ENCODE measurements at regions not wholly inside any gene's neighbourhood (a gene's known extent, or its start where the extent isn't known, plus 50 kb on each side); places are given as distances from the start of the nearest gene placed in this dataset.

DNA sequence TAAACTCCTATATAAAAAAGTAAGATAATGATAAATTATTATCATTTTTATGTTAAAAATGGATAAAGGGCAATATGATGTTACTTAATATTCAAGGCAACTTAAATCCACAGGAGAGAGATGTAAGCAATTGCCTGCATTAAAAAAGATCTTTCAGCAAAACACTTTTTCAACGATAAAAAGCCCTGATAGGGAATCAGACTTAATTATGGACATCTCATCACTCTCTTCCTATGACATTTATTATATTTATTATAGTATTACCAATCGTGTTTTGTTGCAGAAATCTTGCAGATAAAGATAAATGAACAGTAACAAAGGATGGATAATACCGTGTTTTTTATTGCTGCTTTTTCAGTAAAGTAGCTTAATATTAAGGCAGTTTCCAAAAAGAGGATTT is 178.5 kb downstream of the SH2D1A start:
- DNase-seq (ENCODE audit: low read depth in 2 of 2) = no peak

DNA sequence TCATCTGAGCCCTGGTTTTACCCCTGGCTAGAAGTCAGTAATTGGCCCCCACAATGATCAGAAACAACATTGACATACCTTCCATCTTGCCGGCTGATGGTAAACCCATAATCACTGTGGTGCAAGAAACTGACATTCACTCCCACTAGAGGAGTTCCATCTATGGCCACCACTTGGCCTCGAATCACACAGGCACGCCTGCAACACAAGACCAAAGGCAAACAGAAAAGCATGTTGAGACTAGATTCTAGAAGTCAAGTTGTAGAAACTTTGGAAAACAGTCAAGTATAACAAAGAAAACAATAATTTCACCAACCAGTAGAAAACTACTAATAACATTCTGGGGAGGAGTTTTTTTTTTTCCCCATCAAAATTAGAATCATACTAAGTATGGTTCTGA is 183.4 kb downstream of the SH2D1A start:
- no peak for DNase-seq (ENCODE audit: low read depth in 2 of 2)

DNA sequence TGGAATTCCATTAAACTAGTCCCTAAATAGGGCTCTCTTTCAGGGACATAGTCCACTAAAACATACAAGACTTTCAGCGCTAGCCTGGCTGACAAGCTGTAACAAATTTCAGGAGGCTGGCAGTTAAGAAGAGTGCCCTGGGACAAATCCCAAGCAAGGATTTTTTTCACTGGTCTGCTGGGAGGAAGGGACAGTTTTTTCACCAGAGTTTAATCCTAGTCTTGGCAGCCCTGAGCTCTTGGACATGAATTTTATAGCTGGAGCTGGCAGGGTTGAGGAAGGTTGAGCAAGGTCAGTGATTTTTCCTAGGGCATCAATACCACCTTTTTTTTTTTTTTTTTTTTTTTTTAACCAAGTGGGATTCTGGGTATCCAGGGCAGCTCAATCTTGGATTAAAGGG is 184.4 kb downstream of the SH2D1A start:
- DNase-seq (ENCODE audit: low read depth in 2 of 2) = no peak

DNA sequence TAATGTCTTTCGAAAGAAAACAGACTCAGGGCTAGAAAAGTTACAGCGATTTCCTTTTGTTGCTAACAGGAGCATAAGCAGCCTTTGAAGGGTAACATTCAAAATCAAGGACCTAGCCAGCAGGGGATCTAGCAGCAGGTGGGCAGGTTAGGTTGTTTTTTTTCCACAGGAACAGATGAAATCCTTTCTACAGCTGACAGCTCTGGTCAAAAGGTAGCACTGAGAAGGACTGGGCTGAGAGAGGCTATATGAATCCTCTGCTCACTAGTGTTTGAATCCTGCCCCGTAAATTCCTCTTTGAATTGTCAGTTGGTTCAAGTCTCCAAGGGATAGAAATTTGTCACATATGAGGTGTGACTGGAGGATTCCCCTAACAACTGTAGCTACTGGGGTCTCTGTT is 188.2 kb downstream of the SH2D1A start:
- no peak for DNase-seq (ENCODE audit: low read depth in 2 of 2)

DNA sequence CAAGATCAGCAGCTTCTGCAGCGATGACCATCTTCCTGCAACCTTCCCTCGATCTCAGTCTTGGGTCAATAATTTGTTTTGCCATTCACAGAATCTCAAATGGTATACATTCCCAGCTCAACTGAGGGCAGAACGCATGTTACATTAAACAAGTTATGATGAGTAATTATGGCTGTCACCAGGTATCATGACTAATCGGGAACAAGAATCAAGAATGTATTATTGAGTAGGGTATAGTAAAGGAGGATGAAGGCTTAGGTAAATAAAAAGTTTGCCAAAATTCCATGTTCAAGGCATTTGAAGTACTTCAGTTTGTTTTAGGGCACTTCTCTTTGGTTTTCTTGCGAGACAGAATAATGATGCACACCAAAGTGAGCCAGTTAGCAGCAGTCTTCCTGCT is 194.1 kb downstream of the SH2D1A start:
- no peak for DNase-seq (ENCODE audit: low read depth in 2 of 2)

DNA sequence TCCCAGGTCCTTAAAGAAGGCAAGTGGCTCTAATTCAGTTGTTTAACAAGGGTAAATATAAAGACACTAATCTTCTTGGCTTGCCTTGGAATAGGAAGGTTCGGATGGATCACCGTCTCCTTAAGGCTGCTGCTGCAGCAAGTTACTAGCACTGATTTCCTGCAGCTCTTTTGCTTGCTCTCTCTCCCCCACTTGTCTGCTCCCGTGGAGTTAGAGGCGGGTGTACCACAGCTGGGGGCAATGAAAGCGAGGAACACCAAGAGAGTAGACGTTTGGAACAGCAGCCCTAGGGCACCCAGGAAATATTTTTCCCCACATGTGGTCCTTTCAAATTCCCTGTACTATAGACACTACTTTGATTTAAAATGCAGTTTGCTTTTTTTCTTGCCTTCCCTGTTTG is 202.2 kb downstream of the SH2D1A start:
- DNase-seq (ENCODE audit: low read depth in 2 of 2) = no peak

DNA sequence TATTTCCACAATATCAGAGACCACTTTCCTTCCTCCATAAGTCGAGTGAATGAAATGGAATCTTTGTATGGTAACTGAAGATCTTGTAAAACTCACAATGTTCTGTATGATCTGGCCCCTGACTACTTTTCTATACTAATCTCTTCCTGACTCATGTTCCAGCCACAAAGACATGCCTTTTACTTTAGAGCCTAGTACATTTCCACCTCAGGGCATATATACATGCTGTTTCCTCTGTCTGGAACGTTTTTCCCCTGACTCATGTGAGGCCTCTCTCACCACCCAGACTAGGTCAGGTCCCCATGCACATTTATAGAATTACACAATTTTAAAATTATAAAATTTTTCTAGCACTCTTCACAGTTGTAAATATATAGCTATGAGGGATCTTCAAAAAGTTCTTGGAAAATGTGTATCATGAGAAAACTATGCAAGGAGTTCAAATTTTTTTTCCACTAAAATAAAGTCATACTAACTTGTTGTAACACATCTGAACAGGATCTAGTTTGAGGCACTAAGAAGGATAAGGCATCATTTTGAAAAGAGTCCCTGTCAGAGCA is 208.8 kb downstream of the SH2D1A start:
- no peak for DNase-seq (ENCODE audit: low read depth in 2 of 2)

DNA sequence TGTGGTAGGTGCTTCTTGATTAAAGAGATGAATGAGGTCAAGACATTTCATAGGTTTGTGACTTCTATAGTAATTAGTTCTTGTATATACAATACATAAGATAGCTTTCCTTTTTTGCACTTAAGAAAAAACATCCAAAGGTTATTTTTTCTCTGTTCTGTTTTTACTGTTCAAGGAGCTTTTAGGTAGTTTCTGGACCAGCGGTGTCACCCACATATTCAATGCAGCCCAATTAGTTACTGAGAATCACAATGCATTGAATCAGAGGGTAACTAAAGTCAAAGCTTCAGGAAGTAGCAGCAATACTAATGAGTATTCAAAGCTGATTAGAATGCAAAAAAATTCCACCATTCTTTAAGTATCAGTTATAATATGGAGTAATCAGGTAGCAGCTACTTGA is 211.6 kb downstream of the SH2D1A start:
- no peak for DNase-seq (ENCODE audit: low read depth in 2 of 2)

DNA sequence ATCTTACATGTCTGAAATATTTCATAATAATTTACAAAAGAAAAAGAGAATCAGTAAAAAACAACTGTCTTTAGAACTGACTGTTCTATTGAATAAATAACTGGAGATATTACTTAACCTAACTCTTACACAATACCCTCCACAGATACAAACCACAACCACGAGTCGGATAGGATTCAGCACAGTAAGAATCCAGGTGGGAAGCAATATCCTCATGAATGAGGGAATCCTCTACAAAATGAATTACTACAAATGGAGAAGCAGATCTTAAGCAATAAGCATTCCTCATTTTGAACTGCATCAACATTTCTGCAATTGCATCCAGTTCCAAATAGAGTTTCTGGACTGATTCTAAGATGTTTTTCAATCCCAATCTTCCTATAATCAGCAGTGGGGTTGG is 227.1 kb downstream of the SH2D1A start:
- no peak for DNase-seq (ENCODE audit: low read depth in 2 of 2)

DNA sequence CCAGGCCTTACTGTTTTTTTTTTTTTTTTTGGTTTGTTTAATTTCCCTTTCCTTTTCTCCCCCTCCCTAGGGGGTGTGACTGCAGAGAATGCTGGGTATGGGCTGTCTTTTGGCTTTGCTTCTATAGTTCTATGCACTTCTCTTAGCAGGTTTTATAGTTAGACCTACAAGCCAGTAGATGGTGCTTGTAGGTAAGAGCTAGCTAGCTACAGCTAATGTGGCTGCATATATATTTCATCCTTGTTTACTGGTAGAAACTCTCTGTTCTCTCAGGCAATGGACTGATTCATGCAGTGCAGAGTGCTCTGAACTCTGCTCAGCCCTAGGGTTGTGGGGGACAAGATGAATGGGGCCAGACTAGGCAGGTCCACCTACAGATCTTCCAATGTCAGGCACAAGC is 246.4 kb downstream of the SH2D1A start:
- no peak for DNase-seq (ENCODE audit: low read depth in 2 of 2)

DNA sequence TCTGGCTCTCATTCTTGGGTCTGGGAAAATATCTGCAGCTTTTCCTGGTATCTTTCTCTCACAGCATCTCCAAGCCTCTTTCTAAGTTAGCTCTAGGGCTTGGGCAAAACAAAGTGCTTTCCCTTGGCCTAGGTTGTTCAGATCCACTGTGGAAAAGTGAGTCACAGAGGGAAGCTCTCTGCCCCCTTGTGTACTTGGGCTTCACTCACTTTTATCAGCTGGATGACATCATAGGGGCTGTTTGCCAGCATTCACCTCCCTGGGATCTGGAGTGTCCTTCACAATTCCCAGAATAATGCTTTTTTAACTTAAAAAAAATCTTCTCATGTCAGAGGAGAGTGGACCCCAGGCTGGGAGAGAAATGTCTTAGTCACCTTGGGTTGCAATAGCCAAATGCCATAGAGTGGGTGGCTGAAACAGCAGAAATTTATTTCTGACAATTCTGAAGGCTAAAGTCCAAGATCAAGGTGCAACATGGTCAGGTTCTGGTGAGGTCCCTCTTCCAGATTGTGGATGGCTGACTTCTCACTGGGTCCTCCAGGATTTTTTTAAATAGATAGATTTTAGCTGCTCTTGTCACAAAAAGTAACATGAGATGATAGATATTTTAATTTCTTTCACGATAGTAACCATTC is 247.8 kb downstream of the SH2D1A start:
- no peak for DNase-seq (ENCODE audit: low read depth in 2 of 2)

DNA sequence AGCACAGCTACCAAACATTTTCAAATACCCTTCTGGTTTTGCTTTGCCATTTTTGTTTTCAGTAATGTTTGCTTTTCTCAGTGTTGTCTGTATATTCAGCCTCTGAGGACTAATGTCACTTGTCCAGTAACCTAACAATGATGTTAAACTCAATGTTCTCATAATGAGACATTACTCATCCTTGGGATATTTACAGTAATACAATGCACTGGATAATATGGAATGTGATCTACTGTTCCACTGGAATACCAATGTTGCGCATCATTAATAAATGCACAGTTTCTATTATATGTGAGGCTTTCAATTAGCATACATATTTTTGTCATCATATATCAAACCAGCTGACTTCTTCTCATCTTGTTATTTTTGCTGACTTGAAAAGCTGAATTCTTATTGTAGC is 259.1 kb downstream of the SH2D1A start:
- DNase-seq (ENCODE audit: low read depth in 2 of 2) = no peak

DNA sequence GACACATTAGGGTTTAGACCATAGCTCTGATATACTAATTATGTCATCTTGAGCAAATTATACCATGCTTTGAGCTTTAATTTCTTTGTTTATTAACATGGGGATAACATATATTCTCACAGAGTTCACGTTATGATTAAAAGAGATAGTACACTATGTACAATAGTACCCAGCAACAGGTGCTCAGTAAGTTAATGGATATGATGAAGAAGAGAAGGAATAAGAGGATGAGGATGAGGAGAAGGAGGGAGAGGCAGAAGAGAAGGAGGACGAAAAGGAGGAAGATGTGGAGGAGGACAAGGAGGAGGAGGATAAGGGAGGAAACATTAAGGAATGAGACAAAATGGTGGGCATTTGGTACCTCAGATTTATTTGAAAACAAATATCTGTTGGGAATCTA is 260.4 kb downstream of the SH2D1A start:
- no peak for DNase-seq (ENCODE audit: low read depth in 2 of 2)

DNA sequence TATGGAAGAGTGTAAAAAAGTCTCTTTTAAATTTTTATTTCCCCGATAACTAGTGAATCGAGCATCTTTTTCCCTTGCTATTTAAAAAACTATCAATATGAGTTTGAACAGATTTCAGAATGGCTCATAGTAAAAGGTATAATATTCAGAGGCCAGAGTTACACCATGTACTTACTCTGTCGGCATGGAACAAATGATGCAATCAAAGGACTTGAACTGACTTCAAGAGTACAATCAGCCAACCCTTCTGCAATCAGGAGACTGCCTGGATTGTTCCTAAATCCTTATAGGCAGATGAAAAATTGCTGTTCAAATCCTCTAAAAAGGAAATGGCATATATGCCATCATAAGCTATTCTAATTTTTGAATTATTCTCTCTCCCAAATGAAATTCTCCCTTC is 273.3 kb downstream of the SH2D1A start:
- no peak for DNase-seq (ENCODE audit: low read depth in 2 of 2)

DNA sequence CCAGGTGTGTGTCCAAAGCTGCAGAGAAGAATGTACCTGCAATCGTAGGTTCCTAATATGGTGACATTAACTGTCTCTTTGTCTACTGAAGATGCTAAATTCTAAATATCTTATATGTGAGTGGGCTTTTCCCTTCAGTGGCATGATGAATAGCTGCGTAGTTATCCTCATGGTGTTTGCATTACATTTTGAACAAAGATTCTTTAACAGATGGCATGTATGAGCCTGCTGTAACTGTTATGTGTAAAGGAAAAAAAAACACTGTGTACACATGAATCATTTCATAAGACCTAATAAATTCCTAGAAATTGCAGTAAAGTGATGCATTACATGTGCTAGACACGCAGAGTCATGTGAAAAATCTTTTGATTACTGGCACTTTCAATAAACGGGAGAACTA is 288.0 kb downstream of the SH2D1A start:
- DNase-seq (ENCODE audit: low read depth in 2 of 2) = no peak

DNA sequence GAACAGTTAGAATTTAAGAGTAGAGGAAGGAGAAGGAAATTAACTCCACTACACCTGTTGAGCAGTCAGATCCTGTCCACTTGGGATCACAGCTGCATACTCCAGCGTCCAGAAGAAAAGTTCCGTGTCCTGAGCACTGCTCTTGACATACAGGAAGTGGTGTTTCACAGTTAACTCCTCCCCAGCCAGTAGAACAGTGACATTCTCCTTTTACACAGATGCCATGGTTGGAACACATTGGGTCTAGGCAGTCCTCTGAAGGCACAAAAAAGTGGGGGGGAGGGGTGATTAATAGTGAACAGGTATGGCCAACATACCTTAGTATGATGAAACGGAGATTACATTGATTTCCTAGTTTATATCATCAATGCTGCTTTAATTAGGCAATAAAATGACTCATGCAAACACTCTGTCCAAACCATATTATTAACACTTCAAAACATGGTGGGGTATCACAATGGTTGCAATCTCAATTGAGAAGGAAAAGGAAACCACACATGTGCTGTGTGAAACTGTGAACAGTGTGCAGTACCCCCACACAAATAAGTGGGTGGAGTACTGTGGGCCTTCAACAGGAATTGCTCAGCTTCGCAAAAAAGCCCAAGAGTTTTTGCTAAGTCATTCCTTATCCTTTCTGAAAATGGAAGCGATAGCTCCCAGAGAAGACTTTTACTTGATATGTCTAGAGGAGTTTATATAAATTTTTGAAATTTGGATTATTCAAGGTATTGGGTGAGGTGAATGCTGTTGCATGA is 295.6 kb downstream of the SH2D1A start:
- no peak for DNase-seq (ENCODE audit: low read depth in 2 of 2)

DNA sequence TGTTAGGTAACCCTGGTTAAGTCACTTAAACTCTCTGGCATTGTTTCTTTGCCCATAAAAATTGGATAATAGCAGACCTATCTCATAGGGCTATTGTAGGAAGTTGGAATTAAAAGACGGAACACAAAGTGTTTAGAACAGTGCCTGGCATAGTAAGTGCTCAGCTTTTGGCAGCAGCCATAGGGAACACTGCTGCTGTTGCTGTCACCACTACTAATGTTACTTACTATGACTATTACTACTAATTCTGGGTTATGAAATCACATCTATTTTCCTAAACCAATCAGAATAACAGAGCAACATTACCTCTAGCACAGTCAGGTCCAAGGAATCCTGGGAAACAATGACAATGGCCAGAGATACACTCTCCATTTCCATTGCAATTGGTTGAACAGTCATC is 300.0 kb downstream of the SH2D1A start:
- no peak for DNase-seq (ENCODE audit: low read depth in 2 of 2)

DNA sequence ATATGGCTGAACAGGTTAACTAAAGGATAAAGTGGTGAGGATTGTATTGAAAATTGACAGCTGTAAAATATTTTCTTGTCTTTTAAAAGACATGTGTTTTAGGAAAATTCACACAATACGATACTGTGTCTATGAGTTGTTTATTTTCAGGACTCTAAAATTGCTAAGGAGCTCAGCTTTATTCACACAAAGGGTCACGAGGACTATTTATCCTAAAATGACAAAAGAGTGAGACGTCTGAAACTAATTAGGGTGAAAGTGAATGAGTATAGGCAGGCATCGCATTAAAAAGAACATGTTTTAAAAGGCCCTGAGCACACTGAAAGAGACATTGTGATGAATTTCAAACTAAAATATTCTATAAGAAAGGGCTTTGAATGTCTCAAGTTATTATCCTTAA is 304.7 kb downstream of the SH2D1A start:
- no peak for DNase-seq (ENCODE audit: low read depth in 2 of 2)

DNA sequence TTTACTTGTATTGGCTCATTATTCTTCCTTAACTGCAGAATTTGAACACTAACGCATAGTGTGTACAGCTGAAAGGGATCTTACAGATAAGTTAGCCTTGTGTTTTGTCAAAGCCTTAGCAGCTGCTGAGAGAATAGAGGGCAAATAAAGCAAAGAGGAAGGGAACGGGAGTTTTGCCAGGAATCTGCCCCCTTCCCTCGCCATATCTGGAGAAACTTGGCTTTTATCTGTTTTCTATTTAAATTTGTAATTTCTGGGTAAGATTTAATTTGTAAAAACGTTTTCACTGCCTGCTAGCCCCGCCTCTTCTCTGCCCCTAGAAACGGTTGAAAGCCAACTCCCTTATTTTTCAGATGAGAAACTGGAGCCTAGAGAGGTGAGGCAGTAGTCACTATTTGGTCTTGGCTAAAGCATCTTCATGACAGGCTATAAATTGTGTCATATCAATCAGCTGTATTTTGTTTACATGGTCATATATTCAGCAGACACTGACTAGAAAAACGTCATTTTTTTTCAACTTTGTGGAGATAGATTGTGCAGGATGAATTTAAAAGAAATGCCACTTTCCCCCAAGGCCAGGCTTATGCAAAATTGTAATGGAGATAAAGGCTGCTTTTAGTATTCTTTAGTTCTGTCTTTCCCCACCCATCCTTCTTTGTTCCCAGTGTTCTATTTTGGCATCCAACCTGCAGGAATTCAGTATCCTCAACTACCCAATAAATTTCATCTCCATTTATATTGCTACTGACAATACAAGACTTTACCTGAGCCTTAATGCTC is 319.4 kb downstream of the SH2D1A start:
- DNase-seq (ENCODE audit: low read depth in 2 of 2) = no peak

DNA sequence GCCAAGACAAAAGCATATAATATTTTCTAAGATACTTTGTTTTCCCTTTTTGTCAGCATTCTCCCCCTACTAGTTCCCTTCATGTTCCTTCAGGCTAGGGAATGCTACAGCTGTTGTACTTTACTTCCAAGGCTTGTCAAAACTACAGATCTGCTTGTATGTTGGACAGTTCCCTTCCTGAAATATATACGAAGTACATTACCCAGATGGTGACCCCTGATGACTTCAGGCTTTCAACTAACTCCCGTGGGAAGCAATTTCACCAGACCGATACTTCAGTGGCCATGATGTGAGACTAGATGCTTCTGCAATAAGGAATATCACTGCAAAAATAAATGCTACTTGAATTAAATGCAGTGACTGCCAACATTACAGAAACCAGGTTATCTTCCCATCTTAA is 332.8 kb downstream of the SH2D1A start:
- DNase-seq (ENCODE audit: low read depth in 2 of 2) = no peak

DNA sequence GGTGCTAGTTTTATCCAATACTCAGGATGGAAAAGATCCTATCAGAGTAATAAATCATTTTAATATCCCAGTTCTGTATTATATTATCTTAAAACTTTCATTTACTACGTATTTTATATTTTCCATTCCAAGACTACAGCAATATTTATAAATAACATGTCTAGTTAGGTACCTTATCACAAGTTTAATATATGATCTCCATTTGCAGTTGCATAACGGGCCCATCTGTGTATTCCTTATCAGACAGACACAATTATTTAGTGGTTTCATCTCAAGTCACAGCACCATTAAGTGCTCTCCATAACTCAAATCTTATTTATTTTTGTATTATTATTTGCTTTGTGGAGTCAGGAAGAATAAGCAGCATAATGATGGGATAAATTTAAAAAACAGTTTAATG is 333.9 kb downstream of the SH2D1A start:
- no peak for DNase-seq (ENCODE audit: low read depth in 2 of 2)

DNA sequence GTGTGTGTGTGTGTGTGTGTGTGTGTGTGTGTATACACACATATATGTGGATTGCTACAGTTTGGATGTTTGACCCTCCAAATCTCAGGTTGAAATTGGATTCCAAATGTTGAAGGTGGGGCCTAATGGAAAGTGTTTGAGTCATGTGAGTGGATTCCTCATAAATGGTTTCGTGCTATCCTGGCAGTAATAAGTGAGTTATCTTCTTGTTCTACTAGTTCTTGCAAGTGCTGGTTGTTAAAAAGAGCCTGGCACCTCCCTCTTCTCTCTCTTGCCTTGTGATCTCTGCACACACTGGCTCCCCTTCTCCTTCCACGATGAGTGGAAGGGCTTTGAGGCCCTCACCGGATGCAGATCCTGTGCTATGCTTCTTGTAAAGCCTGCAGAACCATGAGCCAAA is 344.1 kb downstream of the SH2D1A start:
- DNase-seq (ENCODE audit: low read depth in 2 of 2) = no peak

DNA sequence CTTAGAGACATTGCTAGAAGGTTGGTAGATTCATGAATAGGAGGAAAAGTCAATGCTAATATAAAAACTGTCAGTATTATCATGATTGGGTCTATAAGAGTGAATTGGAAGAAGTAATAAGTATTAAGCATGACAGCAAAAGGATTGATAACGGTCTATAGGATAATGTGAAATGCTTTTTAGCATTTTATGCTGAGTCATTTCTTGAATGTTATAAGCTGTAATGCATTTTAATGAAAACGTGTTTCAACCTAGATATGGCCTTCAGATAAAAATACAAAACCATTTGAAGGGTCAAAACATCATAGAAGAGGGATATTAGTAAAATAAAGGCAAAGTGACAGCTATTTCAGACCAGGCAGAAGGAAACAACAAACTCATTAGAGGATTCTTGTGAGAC is 353.5 kb downstream of the SH2D1A start:
- DNase-seq (ENCODE audit: low read depth in 2 of 2) = no peak
